K562 (cell line): ENCODE measurements at regions not wholly inside any gene's neighbourhood (a gene's known extent, or its start where the extent isn't known, plus 50 kb on each side); places are given as distances from the start of the nearest gene placed in this dataset.

Experiments used
- ATAC-seq: fragments of 200-7000 bp; cut with Tn5 transposase; 3 replicates; pipeline ENCODE4 v1.9.1; 2020; ENCODE audit warnings: moderate library complexity
- BruUV-seq: library from RNA; stranded (reverse); fragments of 400-500 nt; replicated peaks from 2 replicates; lab custom pipeline; 2021; lab: Mats Ljungman, UMichigan
- CTCF ChIA-PET: fragments of 300-600 bp; formaldehyde crosslinking; extraction: SDS; loops from one replicate; lab custom pipeline; 2021; ENCODE audit warnings: low intra/inter-chr PET ratio; lab: Yijun Ruan, JAX
- POLR2A ChIA-PET: fragments of 300-600, 350-650 bp; sonication (Branson Sonifier 250); formaldehyde crosslinking; extraction: SDS; loops from one replicate; lab custom pipeline; 2021; ENCODE audit warnings: antibody characterized with exemption, inconsistent platforms; lab: Yijun Ruan, JAX
- DNase-seq, 4 experiments: peaks; one replicate each; pipeline versions ENCODE4 v3.0.0 to v3.0.0-alpha.2; 2011 to 2018; ENCODE audit warnings: low spot score in 3 of 4, mixed read lengths in 3 of 4; ENCODE audit errors: extremely low read depth in 1 of 4
- FAIRE-seq: peaks from 2 replicates; lab custom pipeline; 2011; peaks lifted over from hg19 to GRCh38; lab: Jason Lieb, UNC
- H2AFZ ChIP-seq: 2 replicates; pipeline ENCODE4 v1.6.0; 2011; ENCODE audit warnings: low read depth, low read length, control low read depth, inconsistent platforms
- H3K27ac ChIP-seq: fragments of 200-600 bp; 3 replicates; pipeline ENCODE4 v1.8.0; 2011; ENCODE audit warnings: low read depth, mild to moderate bottlenecking, control low read depth, inconsistent platforms, low read length, moderate library complexity, mixed read lengths; ENCODE audit errors: extremely low read depth
- H3K27me3 ChIP-seq, 2 experiments: fragments of 300-600 bp in 1 of 2; 2 replicates in 1 of 2; 3 replicates in 1 of 2; pipeline versions ENCODE4 v1.6.0 to v1.8.0; 2011; ENCODE audit warnings: inconsistent platforms in 2 of 2, low read length in 2 of 2, mild to moderate bottlenecking in 1 of 2, mixed read lengths in 1 of 2, moderate library complexity in 1 of 2; ENCODE audit not compliant: control insufficient read depth in 2 of 2, insufficient read depth in 2 of 2
- H3K36me3 ChIP-seq: fragments of 300-600 bp; 3 replicates; pipeline ENCODE4 v1.8.0; 2011; ENCODE audit warnings: mild to moderate bottlenecking, low read length, inconsistent platforms; ENCODE audit not compliant: control insufficient read depth, insufficient read depth
- H3K4me1 ChIP-seq, 2 experiments: fragments of 200-600 bp in 1 of 2; replicated peaks in 1 of 2; 2 replicates in 1 of 2; 3 replicates in 1 of 2; pipeline versions ENCODE4 v1.5.1 to v1.8.0; 2011; ENCODE audit warnings: inconsistent platforms in 2 of 2, low read length in 2 of 2, mild to moderate bottlenecking in 1 of 2, mixed read lengths in 1 of 2, moderate library complexity in 1 of 2; ENCODE audit not compliant: control insufficient read depth in 2 of 2, insufficient read depth in 2 of 2
- H3K4me2 ChIP-seq: 2 replicates; pipeline ENCODE4 v1.6.1; 2011; ENCODE audit warnings: low read length, control low read depth, inconsistent platforms, mixed read lengths; ENCODE audit not compliant: insufficient read depth
- H3K4me3 ChIP-seq: fragments of 200-600 bp; sonication (generic), shearing (Covaris generic); 2 replicates; pipeline ENCODE4 v1.5.1; 2016; ENCODE audit warnings: control low read depth, inconsistent platforms
- H3K79me2 ChIP-seq: fragments of 200-600 bp; 3 replicates; pipeline ENCODE4 v1.8.0; 2011; ENCODE audit warnings: low read length, inconsistent platforms; ENCODE audit not compliant: control insufficient read depth, insufficient read depth
- H3K9ac ChIP-seq, 2 experiments: 2 replicates each; pipeline versions ENCODE4 v1.6.0 to v1.6.1; 2011; ENCODE audit warnings: low read depth in 2 of 2, low read length in 2 of 2, control low read depth in 1 of 2, inconsistent platforms in 1 of 2, mild to moderate bottlenecking in 1 of 2, mixed read lengths in 1 of 2; ENCODE audit not compliant: insufficient read depth in 1 of 2
- H3K9me1 ChIP-seq: one replicate; pipeline ENCODE4 v1.6.0; 2011; ENCODE audit warnings: inconsistent platforms, mild to moderate bottlenecking, low read length, moderate library complexity; ENCODE audit not compliant: control insufficient read depth, insufficient read depth
- H3K9me3 ChIP-seq: replicated peaks from 2 replicates; pipeline ENCODE4 v1.5.1; 2011; ENCODE audit warnings: low read depth, low read length, inconsistent platforms; ENCODE audit not compliant: control insufficient read depth, insufficient read depth
- H4K20me1 ChIP-seq: replicated peaks from 2 replicates; pipeline ENCODE4 v1.6.1; 2011; ENCODE audit warnings: low read length, inconsistent platforms, mixed read lengths; ENCODE audit not compliant: control insufficient read depth, insufficient read depth
- EWSR1 ChIP-seq: fragments of 450-650 bp; IDR thresholded peaks from 2 replicates; pipeline ENCODE4 v1.6.1; 2018; ENCODE audit warnings: borderline replicate concordance, mild to moderate bottlenecking, low read depth, moderate library complexity; ENCODE audit not compliant: partially characterized antibody
- GABPB1 ChIP-seq: sonication (generic); formaldehyde crosslinking; IDR thresholded peaks from 2 replicates; pipeline ENCODE4 v1.8.0; 2022; ENCODE audit warnings: mild to moderate bottlenecking, missing genetic modification reagents
- JUNB ChIP-seq: fragments of 450-650 bp; formaldehyde crosslinking; conservative IDR thresholded peaks from 2 replicates; pipeline ENCODE4 v1.4.0; 2020; ENCODE audit warnings: mild to moderate bottlenecking
- POU5F1 ChIP-seq: fragments of 150-350 bp; IDR thresholded peaks from 2 replicates; pipeline ENCODE4 v1.6.1; 2014; ENCODE audit warnings: borderline replicate concordance, low read length, low read depth, mild to moderate bottlenecking; ENCODE audit not compliant: partially characterized antibody
- SRF ChIP-seq, 2 experiments: fragments of 250-450, 450-650 bp in 1 of 2; sonication (Bioruptor Pico) in 1 of 2; sonication (generic) in 1 of 2; formaldehyde crosslinking; IDR thresholded peaks; 2 replicates each; pipeline versions ENCODE4 v1.5.0 to v1.5.1; 2020 to 2022; ENCODE audit warnings: mild to moderate bottlenecking in 1 of 2, missing genetic modification reagents in 1 of 2
- WGBS: fragments of 100-300 bp; shearing (Covaris generic); methylation state at CpG from one replicate; pipeline ENCODE4 v1.1.6; 2016; ENCODE audit warnings: low coverage, mixed read lengths; ENCODE audit not compliant: insufficient coverage; ENCODE audit errors: missing lambda C conversion rate; 5-methylcytosine and 5-hydroxymethylcytosine counted together
- in situ Hi-C: fragments of 300-500 bp; cut with MboI; formaldehyde crosslinking; loops from 4 replicates; pipeline ENCODE4 v1.15.0; 2018; ENCODE audit warnings: inconsistent platforms, mixed read lengths
- intact Hi-C: fragments of 100-400 bp; cut with micrococcal nuclease; formaldehyde crosslinking; loops from 2 replicates; pipeline ENCODE4 v1.14.2; 2022
- TF ChIP-seq, protein P1 (sequence below): sonication (generic); formaldehyde crosslinking; IDR thresholded peaks from 2 replicates; pipeline ENCODE4 v1.8.1; 2023; ENCODE audit warnings: mild to moderate bottlenecking, missing genetic modification reagents
- TF ChIP-seq, protein P2 (sequence below): sonication (generic); formaldehyde crosslinking; IDR thresholded peaks from 2 replicates; pipeline ENCODE4 v1.9.0; 2022; ENCODE audit warnings: mild to moderate bottlenecking, missing genetic modification reagents

DNA sequence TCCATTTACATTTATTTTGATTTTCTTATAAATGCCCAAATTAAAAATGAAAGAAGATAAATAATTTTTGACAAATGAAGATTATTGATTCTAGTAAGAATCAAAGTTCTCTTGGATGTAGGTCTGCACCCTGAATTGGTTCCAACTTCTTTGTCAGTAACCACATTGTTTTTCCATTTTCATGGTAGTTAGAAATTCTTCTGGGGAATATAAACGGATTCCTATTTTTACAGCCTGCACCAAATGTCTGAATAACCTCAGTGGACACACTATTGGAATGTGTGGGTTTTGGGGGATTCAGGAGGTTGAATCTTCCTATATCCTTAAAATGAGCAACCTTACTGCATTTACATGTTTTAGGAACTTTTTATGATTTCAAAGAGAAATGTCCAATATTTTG lies 1085.3 kb upstream of the MAP3K7 start:
- ChIA-PET CTCF (no interaction called here), POLR2A (no interaction called here)
- WGBS: 0% methylated on average over 1 of the region's 1 CpG
- Histone ChIP-seq H4K20me1 (no peaks in the 10 kb centered on the region), H3K9me1 (no peaks in the 10 kb centered on the region), H3K4me1 (no peaks in the 10 kb centered on the region), H3K36me3 (no peaks in the 10 kb centered on the region), H3K27ac (no peak overlapping the region), H3K9ac (no peak overlapping the region), H3K4me3 (no peak overlapping the region), H3K79me2 (no peaks in the 10 kb centered on the region), H2AFZ (no peak overlapping the region), H3K4me2 (no peak overlapping the region), H3K9me3 (no peaks in the 10 kb centered on the region; the same call in 1 of the 2 replicates), H3K27me3 (no peaks in the 10 kb centered on the region)
- no TSS peak for BruUV-seq
- intact Hi-C loops: no loop called here
- TF ChIP-seq JUNB (CRISPR knock-in tag) (no peak), POU5F1 (no peak), GABPB1 (CRISPR knock-in tag) (no peak), EWSR1 (no peak), SRF (CRISPR knock-in tag; IDR thresholded peaks at IDR 0.05) (no peak)
- TF ChIP-seq, protein P1, sequence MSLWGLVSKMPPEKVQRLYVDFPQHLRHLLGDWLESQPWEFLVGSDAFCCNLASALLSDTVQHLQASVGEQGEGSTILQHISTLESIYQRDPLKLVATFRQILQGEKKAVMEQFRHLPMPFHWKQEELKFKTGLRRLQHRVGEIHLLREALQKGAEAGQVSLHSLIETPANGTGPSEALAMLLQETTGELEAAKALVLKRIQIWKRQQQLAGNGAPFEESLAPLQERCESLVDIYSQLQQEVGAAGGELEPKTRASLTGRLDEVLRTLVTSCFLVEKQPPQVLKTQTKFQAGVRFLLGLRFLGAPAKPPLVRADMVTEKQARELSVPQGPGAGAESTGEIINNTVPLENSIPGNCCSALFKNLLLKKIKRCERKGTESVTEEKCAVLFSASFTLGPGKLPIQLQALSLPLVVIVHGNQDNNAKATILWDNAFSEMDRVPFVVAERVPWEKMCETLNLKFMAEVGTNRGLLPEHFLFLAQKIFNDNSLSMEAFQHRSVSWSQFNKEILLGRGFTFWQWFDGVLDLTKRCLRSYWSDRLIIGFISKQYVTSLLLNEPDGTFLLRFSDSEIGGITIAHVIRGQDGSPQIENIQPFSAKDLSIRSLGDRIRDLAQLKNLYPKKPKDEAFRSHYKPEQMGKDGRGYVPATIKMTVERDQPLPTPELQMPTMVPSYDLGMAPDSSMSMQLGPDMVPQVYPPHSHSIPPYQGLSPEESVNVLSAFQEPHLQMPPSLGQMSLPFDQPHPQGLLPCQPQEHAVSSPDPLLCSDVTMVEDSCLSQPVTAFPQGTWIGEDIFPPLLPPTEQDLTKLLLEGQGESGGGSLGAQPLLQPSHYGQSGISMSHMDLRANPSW (CRISPR knock-in tag): no peak
- TF ChIP-seq, protein P2, sequence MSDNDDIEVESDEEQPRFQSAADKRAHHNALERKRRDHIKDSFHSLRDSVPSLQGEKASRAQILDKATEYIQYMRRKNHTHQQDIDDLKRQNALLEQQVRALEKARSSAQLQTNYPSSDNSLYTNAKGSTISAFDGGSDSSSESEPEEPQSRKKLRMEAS (CRISPR knock-in tag): no peak
- in situ Hi-C loops: no loop called here
- FAIRE-seq (no peak), ATAC-seq (no peak), DNase-seq (no peak)
